Calu3 (cell line): ENCODE measurements at regions not wholly inside any gene's neighbourhood (a gene's known extent, or its start where the extent isn't known, plus 50 kb on each side); places are given as distances from the start of the nearest gene placed in this dataset.

ENCODE experiments used
- BruUV-seq: library from RNA; stranded (reverse); fragments of 400-500 nt; replicated peaks from 2 replicates; lab custom pipeline; 2021; lab: Mats Ljungman, UMichigan
- CTCF ChIA-PET: fragments of 300-600 bp; sonication (Branson Sonifier 250); formaldehyde crosslinking; loops from one replicate; lab custom pipeline; 2022; ENCODE audit warnings: antibody characterized with exemption; lab: Charles Lee
- DNase-seq: peaks from one replicate; pipeline ENCODE4 v3.0.0; 2022
- H3K27ac Mint-ChIP-seq: one replicate; pipeline ENCODE4 v1.8.0; 2022; ENCODE audit warnings: mixed read lengths; ENCODE audit not compliant: unreplicated experiment
- H3K27me3 Mint-ChIP-seq: one replicate; pipeline ENCODE4 v1.8.0; 2022; ENCODE audit warnings: mixed read lengths; ENCODE audit not compliant: unreplicated experiment
- H3K36me3 Mint-ChIP-seq: one replicate; pipeline ENCODE4 v1.8.0; 2022; ENCODE audit warnings: mild to moderate bottlenecking, moderate library complexity, mixed read lengths; ENCODE audit not compliant: insufficient read depth, unreplicated experiment
- H3K4me1 Mint-ChIP-seq: one replicate; pipeline ENCODE4 v1.8.0; 2022; ENCODE audit warnings: mild to moderate bottlenecking, low read depth, mixed read lengths; ENCODE audit not compliant: unreplicated experiment
- H3K4me3 Mint-ChIP-seq: one replicate; pipeline ENCODE4 v1.8.0; 2022; ENCODE audit warnings: mild to moderate bottlenecking, low read depth, moderate library complexity, mixed read lengths; ENCODE audit not compliant: unreplicated experiment
- H3K9me3 Mint-ChIP-seq: one replicate; pipeline ENCODE4 v1.8.0; 2022; ENCODE audit warnings: low read depth, mixed read lengths; ENCODE audit not compliant: unreplicated experiment
- CTCF ChIP-seq: fragments of 200-600 bp; IDR thresholded peaks from one replicate; pipeline ENCODE4 v1.8.0; 2022; ENCODE audit warnings: antibody characterized with exemption; ENCODE audit not compliant: unreplicated experiment
- intact Hi-C: fragments of 100-400 bp; cut with micrococcal nuclease; formaldehyde crosslinking; loops from one replicate; pipeline ENCODE4 v1.10.0; 2022; ENCODE audit not compliant: unreplicated experiment

- no peaks in the 10 kb centered on the region for H3K27me3 Mint-ChIP-seq
- intact Hi-C loops: no loop called here
- no TSS peak for BruUV-seq
- no peaks in the 10 kb centered on the region for H3K36me3 Mint-ChIP-seq
- no peak overlapping the region for H3K27ac Mint-ChIP-seq
- CTCF ChIA-PET: no interaction called here
- DNase-seq: no peak
- TF ChIP-seq CTCF: no peak
- no peak overlapping the region for H3K4me3 Mint-ChIP-seq
- no peaks in the 10 kb centered on the region for H3K4me1 Mint-ChIP-seq
- H3K9me3 Mint-ChIP-seq: no peaks in the 10 kb centered on the region
These were observed 326.0 kb downstream of the RAB38 start for GRCh38 chr11:87849216-87849615.

- BruUV-seq: no TSS peak
- intact Hi-C loops: no loop called here
- no peak overlapping the region for H3K4me3 Mint-ChIP-seq
- no peaks in the 10 kb centered on the region for H3K36me3 Mint-ChIP-seq
- H3K9me3 Mint-ChIP-seq: no peaks in the 10 kb centered on the region
- DNase-seq: no peak
- H3K4me1 Mint-ChIP-seq: no peaks in the 10 kb centered on the region
- H3K27me3 Mint-ChIP-seq: peaks cover 6% of the 10 kb centered on the region
- CTCF ChIA-PET: no interaction called here
- H3K27ac Mint-ChIP-seq: no peak overlapping the region
- no peak for TF ChIP-seq CTCF
These were observed 334.5 kb downstream of the RAB38 start for GRCh38 chr11:87840786-87841185.

- Mint-ChIP-seq H3K36me3 (no peaks in the 10 kb centered on the region), H3K27me3 (peaks cover 7% of the 10 kb centered on the region), H3K9me3 (no peaks in the 10 kb centered on the region), H3K4me1 (no peaks in the 10 kb centered on the region), H3K4me3 (no peak overlapping the region), H3K27ac (no peak overlapping the region)
- intact Hi-C loops: no loop called here
- BruUV-seq: no TSS peak
- no peak for DNase-seq
- CTCF ChIA-PET: no interaction called here
- TF ChIP-seq CTCF: no peak
These were observed 343.0 kb downstream of the RAB38 start for GRCh38 chr11:87832211-87832610.

GRCh38 chr11:87820011-87820410 is 355.2 kb downstream of the RAB38 start:
- H3K27ac Mint-ChIP-seq: no peak overlapping the region
- no peaks in the 10 kb centered on the region for H3K4me1 Mint-ChIP-seq
- no peak for TF ChIP-seq CTCF
- CTCF ChIA-PET: interaction anchor here (0.5 kb wide), 1 partner anchor 1399 kb away, joined by 8 read pairs; no protein-coding TSS in a partner anchor
- no peak overlapping the region for H3K4me3 Mint-ChIP-seq
- intact Hi-C loops: no loop called here
- DNase-seq: no peak
- no peaks in the 10 kb centered on the region for H3K27me3 Mint-ChIP-seq
- H3K36me3 Mint-ChIP-seq: no peaks in the 10 kb centered on the region
- no TSS peak for BruUV-seq
- H3K9me3 Mint-ChIP-seq: no peaks in the 10 kb centered on the region
